ENCODE measurements at regions not wholly inside any gene's neighbourhood (a gene's known extent, or its start where the extent isn't known, plus 50 kb on each side); places are given as distances from the start of the nearest gene placed in this dataset.

DNA sequence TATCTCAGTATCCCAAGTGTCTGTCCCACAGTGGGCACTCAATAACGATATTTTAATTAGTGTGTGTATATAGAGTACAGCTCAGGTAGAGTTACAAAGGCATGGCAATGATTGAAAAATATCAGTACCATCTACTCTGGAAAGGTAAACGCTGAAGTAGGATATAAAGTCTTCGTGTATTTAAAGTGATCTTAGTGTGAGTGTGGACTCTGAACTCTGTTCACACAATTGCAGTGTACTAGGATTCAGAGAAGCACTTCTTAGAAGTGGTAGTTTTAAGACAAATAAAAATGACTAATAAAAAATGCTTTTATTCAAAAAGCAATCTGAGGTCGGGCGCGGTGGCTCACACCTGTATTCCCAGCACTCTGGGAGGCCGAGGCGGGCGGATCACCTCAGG, 62.9 kb upstream of the RAP2B start:
- no peak for TF ChIP-seq CTCF (IDR thresholded peaks at IDR 0.05)
- TF ChIP-seq CBFB (CRISPR knock-in tag; IDR thresholded peaks at IDR 0.05; ENCODE audit: low read depth) = no peak
- no peak for TF ChIP-seq TP53 (CRISPR knock-in tag; IDR thresholded peaks at IDR 0.05)
- TF ChIP-seq, protein P1, sequence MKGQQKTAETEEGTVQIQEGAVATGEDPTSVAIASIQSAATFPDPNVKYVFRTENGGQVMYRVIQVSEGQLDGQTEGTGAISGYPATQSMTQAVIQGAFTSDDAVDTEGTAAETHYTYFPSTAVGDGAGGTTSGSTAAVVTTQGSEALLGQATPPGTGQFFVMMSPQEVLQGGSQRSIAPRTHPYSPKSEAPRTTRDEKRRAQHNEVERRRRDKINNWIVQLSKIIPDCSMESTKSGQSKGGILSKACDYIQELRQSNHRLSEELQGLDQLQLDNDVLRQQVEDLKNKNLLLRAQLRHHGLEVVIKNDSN (CRISPR knock-in tag; IDR thresholded peaks at IDR 0.05) = no peak
- TF ChIP-seq ELF4 (CRISPR knock-in tag; IDR thresholded peaks at IDR 0.05; ENCODE audit: low read depth) = no peak
- TF ChIP-seq FOXK1 (CRISPR knock-in tag; IDR thresholded peaks at IDR 0.05) = no peak
- no peak for TF ChIP-seq PRDM15 (CRISPR knock-in tag; IDR thresholded peaks at IDR 0.05)
- no peak for TF ChIP-seq TEAD4 (CRISPR knock-in tag; IDR thresholded peaks at IDR 0.05)
- TF ChIP-seq SP1 (CRISPR knock-in tag; conservative IDR thresholded peaks at IDR 0.05) = no peak
- TF ChIP-seq, protein P2, sequence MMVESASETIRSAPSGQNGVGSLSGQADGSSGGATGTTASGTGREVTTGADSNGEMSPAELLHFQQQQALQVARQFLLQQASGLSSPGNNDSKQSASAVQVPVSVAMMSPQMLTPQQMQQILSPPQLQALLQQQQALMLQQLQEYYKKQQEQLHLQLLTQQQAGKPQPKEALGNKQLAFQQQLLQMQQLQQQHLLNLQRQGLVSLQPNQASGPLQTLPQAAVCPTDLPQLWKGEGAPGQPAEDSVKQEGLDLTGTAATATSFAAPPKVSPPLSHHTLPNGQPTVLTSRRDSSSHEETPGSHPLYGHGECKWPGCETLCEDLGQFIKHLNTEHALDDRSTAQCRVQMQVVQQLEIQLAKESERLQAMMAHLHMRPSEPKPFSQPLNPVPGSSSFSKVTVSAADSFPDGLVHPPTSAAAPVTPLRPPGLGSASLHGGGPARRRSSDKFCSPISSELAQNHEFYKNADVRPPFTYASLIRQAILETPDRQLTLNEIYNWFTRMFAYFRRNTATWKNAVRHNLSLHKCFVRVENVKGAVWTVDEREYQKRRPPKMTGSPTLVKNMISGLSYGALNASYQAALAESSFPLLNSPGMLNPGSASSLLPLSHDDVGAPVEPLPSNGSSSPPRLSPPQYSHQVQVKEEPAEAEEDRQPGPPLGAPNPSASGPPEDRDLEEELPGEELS (CRISPR knock-in tag; IDR thresholded peaks at IDR 0.05) = no peak
- TF ChIP-seq USF2 (CRISPR knock-in tag; IDR thresholded peaks at IDR 0.05) = no peak
- no peak for TF ChIP-seq PRRX2 (CRISPR knock-in tag; IDR thresholded peaks at IDR 0.05)
- no peak for TF ChIP-seq NR3C1 (CRISPR knock-in tag; conservative IDR thresholded peaks at IDR 0.05; ENCODE audit: low read depth)
- TF ChIP-seq NFE2L1 (CRISPR knock-in tag; IDR thresholded peaks at IDR 0.05) = no peak

Measured in WTC11 (cell line).